Uterus (tissue), 2 donors: ENCODE measurements at regions not wholly inside any gene's neighbourhood (a gene's known extent, or its start where the extent isn't known, plus 50 kb on each side); places are given as distances from the start of the nearest gene placed in this dataset.
"Not testable (repeated sequence)": the region's sequence is repeated elsewhere in the genome, so short reads cannot be mapped to it uniquely, and the experiment has no call there.

Experiments used
- POLR2A ChIP-seq, 2 donors: fragments of 450-650 bp; IDR thresholded peaks; one replicate each; pipeline ENCODE4 v1.6.1; 2016; ENCODE audit warnings: antibody characterized with exemption in 2 of 2, mild to moderate bottlenecking in 1 of 2, moderate library complexity in 1 of 2
- TF ChIP-seq, protein P1 (sequence below), 4 experiments: fragments of 200-600 bp in 2 of 4; fragments of 450-650 bp in 2 of 4; sonication (generic) in 2 of 4; IDR thresholded peaks; one replicate each; pipeline ENCODE4 v1.5.1; 2016 to 2019; ENCODE audit warnings: antibody characterized with exemption in 4 of 4, mild to moderate bottlenecking in 2 of 4, moderate library complexity in 1 of 4

- TF ChIP-seq POLR2A (IDR thresholded peaks at IDR 0.05): not testable (repeated sequence)
- TF ChIP-seq, protein P1, sequence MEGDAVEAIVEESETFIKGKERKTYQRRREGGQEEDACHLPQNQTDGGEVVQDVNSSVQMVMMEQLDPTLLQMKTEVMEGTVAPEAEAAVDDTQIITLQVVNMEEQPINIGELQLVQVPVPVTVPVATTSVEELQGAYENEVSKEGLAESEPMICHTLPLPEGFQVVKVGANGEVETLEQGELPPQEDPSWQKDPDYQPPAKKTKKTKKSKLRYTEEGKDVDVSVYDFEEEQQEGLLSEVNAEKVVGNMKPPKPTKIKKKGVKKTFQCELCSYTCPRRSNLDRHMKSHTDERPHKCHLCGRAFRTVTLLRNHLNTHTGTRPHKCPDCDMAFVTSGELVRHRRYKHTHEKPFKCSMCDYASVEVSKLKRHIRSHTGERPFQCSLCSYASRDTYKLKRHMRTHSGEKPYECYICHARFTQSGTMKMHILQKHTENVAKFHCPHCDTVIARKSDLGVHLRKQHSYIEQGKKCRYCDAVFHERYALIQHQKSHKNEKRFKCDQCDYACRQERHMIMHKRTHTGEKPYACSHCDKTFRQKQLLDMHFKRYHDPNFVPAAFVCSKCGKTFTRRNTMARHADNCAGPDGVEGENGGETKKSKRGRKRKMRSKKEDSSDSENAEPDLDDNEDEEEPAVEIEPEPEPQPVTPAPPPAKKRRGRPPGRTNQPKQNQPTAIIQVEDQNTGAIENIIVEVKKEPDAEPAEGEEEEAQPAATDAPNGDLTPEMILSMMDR (IDR thresholded peaks at IDR 0.05): not testable (repeated sequence)
These were observed 116.5 kb upstream of the FOXD4L5 start for GRCh38 chr9:65401456-65402045.
